ENCODE measurements at regions not wholly inside any gene's neighbourhood (a gene's known extent, or its start where the extent isn't known, plus 50 kb on each side); places are given as distances from the start of the nearest gene placed in this dataset.

GRCh38 chr10:11661441-11661840 is 50.0 kb upstream of the USP6NL start:
- intact Hi-C loops (cut with DNase I) = no loop called here

More at GRCh38 chr10:11661441-11661840, 50.0 kb upstream of the USP6NL start:
- H3K9me3 ChIP-seq = no peaks in the 10 kb centered on the region
- TF ChIP-seq, protein P1, sequence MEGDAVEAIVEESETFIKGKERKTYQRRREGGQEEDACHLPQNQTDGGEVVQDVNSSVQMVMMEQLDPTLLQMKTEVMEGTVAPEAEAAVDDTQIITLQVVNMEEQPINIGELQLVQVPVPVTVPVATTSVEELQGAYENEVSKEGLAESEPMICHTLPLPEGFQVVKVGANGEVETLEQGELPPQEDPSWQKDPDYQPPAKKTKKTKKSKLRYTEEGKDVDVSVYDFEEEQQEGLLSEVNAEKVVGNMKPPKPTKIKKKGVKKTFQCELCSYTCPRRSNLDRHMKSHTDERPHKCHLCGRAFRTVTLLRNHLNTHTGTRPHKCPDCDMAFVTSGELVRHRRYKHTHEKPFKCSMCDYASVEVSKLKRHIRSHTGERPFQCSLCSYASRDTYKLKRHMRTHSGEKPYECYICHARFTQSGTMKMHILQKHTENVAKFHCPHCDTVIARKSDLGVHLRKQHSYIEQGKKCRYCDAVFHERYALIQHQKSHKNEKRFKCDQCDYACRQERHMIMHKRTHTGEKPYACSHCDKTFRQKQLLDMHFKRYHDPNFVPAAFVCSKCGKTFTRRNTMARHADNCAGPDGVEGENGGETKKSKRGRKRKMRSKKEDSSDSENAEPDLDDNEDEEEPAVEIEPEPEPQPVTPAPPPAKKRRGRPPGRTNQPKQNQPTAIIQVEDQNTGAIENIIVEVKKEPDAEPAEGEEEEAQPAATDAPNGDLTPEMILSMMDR (IDR thresholded peaks at IDR 0.05) = no peak
- no peak for TF ChIP-seq POLR2A (IDR thresholded peaks at IDR 0.05)
- no peaks in the 10 kb centered on the region for H3K27me3 ChIP-seq
- H3K27ac ChIP-seq = no peak overlapping the region
- DNase-seq = no peak
- no peak overlapping the region for H3K4me3 ChIP-seq
- WGBS, 2 donors = 83 to 91% methylated on average over 5 of the region's 5 CpGs
- peaks cover 0 to 45% (median 4%) of the 10 kb centered on the region in 3 donors for H3K4me1 ChIP-seq
- no peaks in the 10 kb centered on the region for H3K36me3 ChIP-seq

All from esophagus squamous epithelium (tissue), 5 donors.